ENCODE measurements at regions not wholly inside any gene's neighbourhood (a gene's known extent, or its start where the extent isn't known, plus 50 kb on each side); places are given as distances from the start of the nearest gene placed in this dataset.
"Not testable (repeated sequence)": the region's sequence is repeated elsewhere in the genome, so short reads cannot be mapped to it uniquely, and the experiment has no call there.

- DNase-seq (ENCODE audit: low read depth): no peak
These were observed 107.4 kb upstream of the KLF13 start for GRCh38 chr15:31219221-31219620.

DNA sequence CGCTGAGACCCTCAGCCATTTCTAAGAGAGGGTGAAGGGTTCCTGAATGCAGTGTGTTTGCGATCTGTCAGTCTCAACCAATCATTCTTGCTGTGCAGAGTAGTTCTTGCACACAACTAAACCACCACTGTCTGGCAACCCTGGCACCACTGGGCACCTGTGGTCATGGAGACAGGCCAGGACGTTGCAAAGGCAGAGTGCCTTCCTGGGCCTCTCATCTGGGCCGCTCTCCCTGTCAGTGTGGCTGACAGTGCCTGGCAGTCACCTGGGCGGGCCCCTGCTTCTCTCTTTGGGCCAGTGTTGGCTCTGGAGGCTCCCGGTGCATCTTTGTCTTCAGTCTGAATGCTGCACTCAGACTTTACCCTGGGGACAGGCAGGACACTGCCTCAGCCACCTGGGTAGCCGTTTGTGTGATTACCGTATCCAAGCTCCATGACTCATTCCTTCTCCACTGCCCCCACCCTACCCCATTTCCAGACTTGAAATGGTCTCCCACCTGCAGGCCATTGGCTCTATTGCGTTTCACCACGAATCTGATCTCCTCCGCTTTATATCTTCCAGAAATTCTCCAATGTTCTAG lies 104.6 kb upstream of the KLF13 start:
- no peak for DNase-seq (ENCODE audit: low read depth)

DNA sequence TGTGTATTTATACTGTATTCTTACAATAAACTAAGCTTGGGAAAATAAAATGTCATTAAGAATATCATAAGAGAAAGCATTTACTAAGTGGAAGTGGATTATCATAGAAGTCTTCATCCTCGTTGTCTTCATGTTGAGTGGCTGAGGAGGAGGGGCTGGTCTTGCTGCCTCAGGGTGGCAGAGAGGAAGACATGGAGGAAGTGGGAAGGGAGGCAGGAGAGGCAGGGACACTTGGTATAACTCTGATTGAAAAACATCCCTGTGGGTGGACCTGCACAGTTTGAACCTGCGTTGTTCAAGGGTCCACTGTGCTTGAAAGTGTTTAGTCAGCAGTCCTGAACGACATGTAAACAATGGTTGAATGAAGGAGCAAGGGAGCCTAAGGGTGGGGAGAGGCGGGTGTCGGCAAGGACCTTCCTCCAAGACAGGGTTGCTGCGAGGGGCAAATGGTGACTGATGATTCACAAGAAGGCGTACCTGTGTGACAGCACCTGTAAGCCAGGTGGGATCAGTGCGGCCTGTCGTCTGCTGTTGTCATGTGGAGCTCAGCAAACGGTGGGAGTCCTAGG lies 103.8 kb upstream of the KLF13 start:
- no peak for DNase-seq (ENCODE audit: low read depth)

DNA sequence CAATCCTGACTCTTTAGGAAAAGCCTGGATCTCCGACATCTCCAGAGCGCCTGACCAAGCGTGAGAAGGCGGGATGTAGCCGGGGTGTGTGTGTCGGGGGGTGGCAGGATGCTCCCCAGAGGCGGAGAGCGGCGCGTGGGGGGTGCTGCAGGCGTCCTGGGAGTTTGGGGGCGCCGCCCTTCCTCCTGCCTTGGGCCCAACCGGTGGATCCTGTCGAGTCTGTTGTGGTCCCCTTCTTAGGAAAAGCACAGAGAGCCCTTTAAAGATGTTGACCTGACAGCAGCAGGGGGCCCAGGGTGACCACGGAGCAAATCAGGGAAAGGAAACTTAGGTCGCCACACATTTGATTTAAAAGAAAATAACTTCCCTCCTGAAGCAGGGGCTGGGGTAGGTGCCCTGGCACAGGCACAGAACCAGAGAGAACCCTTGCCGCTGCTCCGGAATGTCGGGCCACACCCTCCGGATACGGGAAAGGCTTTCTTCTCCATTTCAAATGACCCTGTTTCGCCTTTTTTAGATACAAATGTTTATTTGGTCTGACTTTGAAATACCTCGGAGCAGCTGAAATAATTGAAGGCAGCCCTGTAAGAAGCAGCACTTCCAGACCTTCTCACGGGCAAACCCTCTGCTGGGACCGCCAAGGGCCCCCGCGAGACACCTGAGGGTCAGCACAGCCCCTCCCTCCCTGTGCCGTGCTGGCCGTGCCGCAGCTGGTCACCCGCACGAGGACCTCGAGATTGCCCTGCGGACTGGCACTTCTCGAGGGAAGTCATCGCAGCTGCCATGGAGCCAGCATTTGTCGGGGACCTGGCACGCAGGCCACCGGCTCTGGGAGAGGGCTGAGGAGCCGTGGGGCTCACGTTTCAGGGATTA lies 102.9 kb upstream of the KLF13 start:
- DNase-seq (ENCODE audit: low read depth): no peak

DNA sequence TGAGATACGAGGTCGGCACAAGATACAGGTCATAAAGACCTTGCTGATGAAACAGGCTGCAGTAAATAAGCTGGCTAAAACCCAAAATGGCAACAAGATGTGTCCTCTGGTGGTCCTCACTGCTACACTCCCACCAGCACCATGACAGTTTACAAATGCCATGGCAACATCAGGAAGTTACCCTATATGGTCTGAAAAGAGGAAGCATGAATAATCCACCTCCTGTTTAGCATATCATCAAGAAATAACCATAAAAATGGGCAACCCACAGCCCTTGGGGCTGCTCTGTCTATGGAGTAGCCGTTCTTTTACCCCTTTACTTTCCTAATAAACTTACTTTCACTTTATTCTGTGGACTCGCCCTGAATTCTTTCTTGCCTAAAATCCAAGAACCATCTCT lies 102.0 kb upstream of the KLF13 start:
- not testable (repeated sequence) for DNase-seq (ENCODE audit: low read depth)

DNA sequence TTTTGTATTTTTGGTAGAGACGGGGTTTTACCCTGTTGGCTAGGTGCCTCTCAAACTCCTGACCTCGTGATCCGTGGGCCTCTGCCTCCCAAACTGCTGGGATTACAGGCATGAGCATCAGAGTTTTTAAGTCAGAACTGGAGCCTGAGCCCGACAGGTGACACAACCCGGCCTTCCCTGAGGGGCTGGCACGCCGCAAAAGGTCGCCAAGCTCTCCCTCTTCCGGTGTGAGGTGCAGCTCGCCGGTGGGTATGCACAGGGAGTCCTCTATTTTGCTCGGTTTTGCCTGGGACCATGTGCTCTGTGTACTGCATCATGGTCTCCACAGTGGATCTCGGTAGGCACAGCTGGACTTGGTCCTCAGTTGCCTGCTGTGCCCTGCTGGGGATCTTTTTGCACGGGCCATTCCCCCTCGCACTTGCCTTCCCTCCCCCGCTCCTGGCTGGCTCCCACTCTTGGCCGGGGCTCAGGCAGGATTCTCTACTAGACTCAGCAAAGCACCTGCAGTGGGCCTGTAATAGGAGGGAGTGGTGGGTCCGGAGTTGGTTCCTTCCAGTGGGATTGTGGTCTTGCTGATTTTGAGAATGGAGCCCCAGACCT lies 101.2 kb upstream of the KLF13 start:
- no peak for DNase-seq (ENCODE audit: low read depth)

DNA sequence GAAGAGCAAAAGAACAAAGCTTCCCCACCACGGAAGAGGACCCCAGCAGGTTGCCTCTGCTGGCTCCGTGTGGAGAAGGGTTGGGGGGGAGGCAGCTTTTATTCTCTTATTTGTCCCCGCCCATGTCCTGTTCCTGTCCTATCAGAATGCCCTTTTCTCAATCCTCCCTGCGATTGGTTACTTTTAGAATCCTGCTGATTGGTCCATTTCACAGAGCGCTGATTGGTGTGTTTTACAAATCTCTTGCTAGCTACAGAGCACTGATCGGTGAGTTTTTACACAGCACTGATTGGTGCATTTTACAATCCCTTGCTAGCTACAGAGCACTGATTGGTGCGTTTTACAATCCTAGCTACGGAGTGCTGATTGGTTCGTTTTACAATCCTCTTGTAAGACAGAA lies 100.6 kb upstream of the KLF13 start:
- no peak for DNase-seq (ENCODE audit: low read depth)

- DNase-seq (ENCODE audit: low read depth): no peak
These were observed 99.4 kb upstream of the KLF13 start for GRCh38 chr15:31227235-31227634.

GRCh38 chr15:31228011-31228484 lies 98.6 kb upstream of the KLF13 start:
- no peak for DNase-seq (ENCODE audit: low read depth)

- no peak for DNase-seq (ENCODE audit: low read depth)
These were observed 97.4 kb upstream of the KLF13 start for GRCh38 chr15:31228980-31229826.

- DNase-seq (ENCODE audit: low read depth): no peak
These were observed 95.8 kb upstream of the KLF13 start for GRCh38 chr15:31230630-31231485.

- DNase-seq (ENCODE audit: low read depth): no peak
These were observed 91.8 kb upstream of the KLF13 start for GRCh38 chr15:31234815-31235214.

GRCh38 chr15:31235311-31236183 lies 91.1 kb upstream of the KLF13 start:
- no peak for DNase-seq (ENCODE audit: low read depth)

DNA sequence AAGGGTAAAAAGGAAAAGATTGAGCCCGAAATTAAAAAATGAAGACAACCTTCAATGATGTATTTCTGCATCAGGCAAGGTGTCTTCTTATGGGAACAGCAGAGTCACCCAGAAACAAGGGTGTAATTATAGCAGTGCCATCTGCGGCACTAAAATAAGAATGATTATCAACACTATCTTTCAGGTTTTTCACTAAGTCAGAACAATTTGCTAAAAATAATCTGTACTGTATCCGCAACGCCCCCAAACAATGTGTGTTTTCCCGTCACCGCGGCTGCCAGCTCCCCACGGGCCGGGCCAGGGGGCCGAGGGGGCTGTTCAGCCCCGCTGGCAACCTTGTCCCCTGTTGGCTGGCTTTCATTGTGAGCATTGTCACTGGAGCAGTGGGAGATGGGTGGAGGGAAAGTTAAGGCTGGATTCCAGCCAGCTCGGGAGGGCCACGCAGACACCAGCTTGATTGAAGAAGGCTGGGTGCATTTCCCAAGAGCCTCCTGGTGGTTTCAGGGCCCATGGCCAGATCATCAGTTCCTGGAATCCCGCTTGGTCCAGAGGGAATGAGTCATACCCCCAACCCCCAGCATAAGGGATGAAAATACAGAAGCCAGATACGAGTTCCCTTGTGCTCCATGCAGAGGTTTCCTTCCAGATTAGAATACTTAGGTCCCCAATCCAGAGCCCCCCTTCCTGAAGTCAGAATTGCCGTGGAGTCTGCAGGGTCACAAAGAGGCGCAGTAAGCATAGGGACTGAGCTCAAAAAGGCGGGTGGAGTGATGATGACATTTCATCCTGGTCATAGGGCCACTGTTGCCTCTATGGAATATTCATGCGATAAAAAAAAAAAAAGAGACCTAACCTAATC lies 90.2 kb upstream of the KLF13 start:
- no peak for DNase-seq (ENCODE audit: low read depth)

GRCh38 chr15:31237043-31237324 lies 89.7 kb upstream of the KLF13 start:
- no peak for DNase-seq (ENCODE audit: low read depth)

DNA sequence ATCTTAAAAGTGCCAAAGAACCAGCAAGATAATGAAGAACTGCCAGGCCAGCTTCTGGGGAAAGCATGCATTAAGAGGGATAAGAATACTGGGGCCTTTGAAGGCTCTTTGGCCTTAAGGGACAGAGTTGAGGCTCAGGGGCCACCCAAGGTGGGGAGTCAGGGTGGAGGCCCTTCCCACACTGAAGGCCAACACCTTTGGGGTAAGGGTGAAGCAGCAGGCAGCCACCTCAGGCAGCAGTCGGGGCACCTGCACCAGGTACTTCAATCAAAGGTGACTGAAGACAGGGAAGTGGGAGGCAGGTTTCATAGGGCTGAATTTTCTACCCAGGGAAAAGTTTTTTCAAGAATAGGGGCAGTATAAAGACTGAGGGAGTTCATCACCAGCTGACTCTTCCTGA lies 87.7 kb upstream of the KLF13 start:
- no peak for DNase-seq (ENCODE audit: low read depth)

- DNase-seq (ENCODE audit: low read depth): no peak
These were observed 87.2 kb upstream of the KLF13 start for GRCh38 chr15:31239409-31239808.

GRCh38 chr15:31241888-31242522 lies 84.6 kb upstream of the KLF13 start:
- DNase-seq (ENCODE audit: low read depth): no peak

GRCh38 chr15:31243895-31244294 lies 82.7 kb upstream of the KLF13 start:
- DNase-seq (ENCODE audit: low read depth): no peak
